ENCODE measurements at regions not wholly inside any gene's neighbourhood (a gene's known extent, or its start where the extent isn't known, plus 50 kb on each side); places are given as distances from the start of the nearest gene placed in this dataset.

- no peaks in the 10 kb centered on the region for H3K27me3 Mint-ChIP-seq
- no peak overlapping the region for H3K27ac ChIP-seq (ENCODE audit: low read length in 2 of 2)
- H3K36me3 ChIP-seq (replicated peaks in 1 of 2; ENCODE audit: control extremely low read depth in 1 of 2, control insufficient read depth in 1 of 2, extremely low read depth in 1 of 2, insufficient read depth in 2 of 2, low read length in 1 of 2), result no peaks in the 10 kb centered on the region
- CTCF ChIA-PET, result no interaction called here
- 94% methylated on average over 14 of the region's 15 CpGs for WGBS (ENCODE audit: insufficient coverage)
- H3K9me3 ChIP-seq (ENCODE audit: control extremely low read depth in 1 of 3, control insufficient read depth in 2 of 3, insufficient read depth in 1 of 3, low read length in 2 of 3), result peaks cover 0 to 4% (median 0%) of the 10 kb centered on the region in 3 donors
- H3K27me3 ChIP-seq (replicated peaks in 1 of 4; ENCODE audit: control extremely low read depth in 1 of 4, control insufficient read depth in 3 of 4, insufficient read depth in 4 of 4, low read length in 3 of 4), result no peaks in the 10 kb centered on the region
- no peak overlapping the region for H3K27ac Mint-ChIP-seq
- no peaks in the 10 kb centered on the region for H3K79me2 ChIP-seq (ENCODE audit: control insufficient read depth, insufficient read depth, low read length)
- POLR2A ChIA-PET, result no interaction called here
- TF ChIP-seq, protein P1, sequence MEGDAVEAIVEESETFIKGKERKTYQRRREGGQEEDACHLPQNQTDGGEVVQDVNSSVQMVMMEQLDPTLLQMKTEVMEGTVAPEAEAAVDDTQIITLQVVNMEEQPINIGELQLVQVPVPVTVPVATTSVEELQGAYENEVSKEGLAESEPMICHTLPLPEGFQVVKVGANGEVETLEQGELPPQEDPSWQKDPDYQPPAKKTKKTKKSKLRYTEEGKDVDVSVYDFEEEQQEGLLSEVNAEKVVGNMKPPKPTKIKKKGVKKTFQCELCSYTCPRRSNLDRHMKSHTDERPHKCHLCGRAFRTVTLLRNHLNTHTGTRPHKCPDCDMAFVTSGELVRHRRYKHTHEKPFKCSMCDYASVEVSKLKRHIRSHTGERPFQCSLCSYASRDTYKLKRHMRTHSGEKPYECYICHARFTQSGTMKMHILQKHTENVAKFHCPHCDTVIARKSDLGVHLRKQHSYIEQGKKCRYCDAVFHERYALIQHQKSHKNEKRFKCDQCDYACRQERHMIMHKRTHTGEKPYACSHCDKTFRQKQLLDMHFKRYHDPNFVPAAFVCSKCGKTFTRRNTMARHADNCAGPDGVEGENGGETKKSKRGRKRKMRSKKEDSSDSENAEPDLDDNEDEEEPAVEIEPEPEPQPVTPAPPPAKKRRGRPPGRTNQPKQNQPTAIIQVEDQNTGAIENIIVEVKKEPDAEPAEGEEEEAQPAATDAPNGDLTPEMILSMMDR (IDR thresholded peaks at IDR 0.05), result no peak
- no peak for TF ChIP-seq EZH2 (IDR thresholded peaks at IDR 0.05; ENCODE audit: borderline replicate concordance, insufficient read depth, low read depth, low read length, poor library complexity, severe bottlenecking)
- no peak for DNase-seq
- H3K4me1 Mint-ChIP-seq, result peaks cover 2% of the 10 kb centered on the region
- no peaks in the 10 kb centered on the region for H3K4me1 ChIP-seq (ENCODE audit: control insufficient read depth in 2 of 2, insufficient read depth in 2 of 2, low read length in 2 of 2)
- H3K9ac ChIP-seq (ENCODE audit: low read length), result no peak overlapping the region
- no peak overlapping the region for H3K4me3 ChIP-seq (ENCODE audit: control extremely low read depth in 1 of 5, extremely low read depth in 1 of 5, insufficient read depth in 1 of 5, low read depth in 2 of 5, low read length in 4 of 5)
- intact Hi-C loops (cut with micrococcal nuclease), result no loop called here
- no peak for ATAC-seq (ENCODE audit: low read depth)
- H3K4me2 ChIP-seq (replicated peaks; ENCODE audit: low read depth, low read length, poor library complexity, severe bottlenecking), result no peak overlapping the region
- no peak overlapping the region for H2AFZ ChIP-seq (ENCODE audit: insufficient read depth, low read depth, low read length, poor library complexity, severe bottlenecking)
- no peak overlapping the region for H3K4me3 Mint-ChIP-seq
- H3K9me3 Mint-ChIP-seq (ENCODE audit: insufficient read depth), result no peaks in the 10 kb centered on the region
- H4K20me1 ChIP-seq (ENCODE audit: control insufficient read depth, insufficient read depth, low read length, poor library complexity, severe bottlenecking), result no peaks in the 10 kb centered on the region
Observed at GRCh38 chr17:73754886-73755400, 110.7 kb upstream of the SDK2 start.

DNA sequence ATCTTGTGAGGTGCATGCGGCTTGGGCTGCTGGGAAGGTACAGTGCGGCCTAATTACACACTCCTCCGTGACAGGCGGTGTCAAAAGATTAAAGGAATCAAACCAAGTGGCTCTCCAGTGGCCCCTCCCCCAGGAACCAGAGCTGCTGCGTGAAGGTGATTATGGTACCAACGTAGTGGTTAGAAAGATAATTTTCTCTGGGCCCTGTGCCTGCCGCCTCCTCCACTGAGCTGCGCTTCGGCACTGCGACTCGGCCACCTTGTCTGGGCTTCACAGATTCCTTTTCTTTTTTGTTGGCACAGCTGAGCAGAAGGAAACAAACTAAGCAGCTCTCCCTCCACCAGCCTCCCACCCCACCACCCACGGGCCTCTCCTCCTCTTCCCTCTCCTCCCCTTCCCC lies 113.2 kb upstream of the SDK2 start:
- H3K9me3 Mint-ChIP-seq (ENCODE audit: insufficient read depth), result no peaks in the 10 kb centered on the region
- H3K27me3 Mint-ChIP-seq, result no peaks in the 10 kb centered on the region
- Histone ChIP-seq H3K4me1 (ENCODE audit: control insufficient read depth in 2 of 2, insufficient read depth in 2 of 2, low read length in 2 of 2) (no peaks in the 10 kb centered on the region), H3K9me3 (ENCODE audit: control extremely low read depth in 1 of 3, control insufficient read depth in 2 of 3, insufficient read depth in 1 of 3, low read length in 2 of 3) (peaks cover 0 to 4% (median 0%) of the 10 kb centered on the region in 3 donors), H3K79me2 (ENCODE audit: control insufficient read depth, insufficient read depth, low read length) (no peaks in the 10 kb centered on the region), H3K9ac (ENCODE audit: low read length) (no peak overlapping the region), H3K4me2 (replicated peaks; ENCODE audit: low read depth, low read length, poor library complexity, severe bottlenecking) (no peak overlapping the region), H3K4me3 (ENCODE audit: control extremely low read depth in 1 of 5, extremely low read depth in 1 of 5, insufficient read depth in 1 of 5, low read depth in 2 of 5, low read length in 4 of 5) (no peak overlapping the region), H2AFZ (ENCODE audit: insufficient read depth, low read depth, low read length, poor library complexity, severe bottlenecking) (no peak overlapping the region), H4K20me1 (ENCODE audit: control insufficient read depth, insufficient read depth, low read length, poor library complexity, severe bottlenecking) (no peaks in the 10 kb centered on the region), H3K27me3 (replicated peaks in 1 of 4; ENCODE audit: control extremely low read depth in 1 of 4, control insufficient read depth in 3 of 4, insufficient read depth in 4 of 4, low read length in 3 of 4) (no peaks in the 10 kb centered on the region), H3K36me3 (replicated peaks in 1 of 2; ENCODE audit: control extremely low read depth in 1 of 2, control insufficient read depth in 1 of 2, extremely low read depth in 1 of 2, insufficient read depth in 2 of 2, low read length in 1 of 2) (no peaks in the 10 kb centered on the region), H3K27ac (ENCODE audit: low read length in 2 of 2) (no peak overlapping the region)
- POLR2A ChIA-PET, result no interaction called here
- DNase-seq, result no peak
- H3K27ac Mint-ChIP-seq, result no peak overlapping the region
- no peak for ATAC-seq (ENCODE audit: low read depth)
- no peak overlapping the region for H3K4me3 Mint-ChIP-seq
- TF ChIP-seq, protein P1 (IDR thresholded peaks at IDR 0.05), result no peak
- no peak for TF ChIP-seq EZH2 (IDR thresholded peaks at IDR 0.05; ENCODE audit: borderline replicate concordance, insufficient read depth, low read depth, low read length, poor library complexity, severe bottlenecking)
- WGBS (ENCODE audit: insufficient coverage), result 88% methylated on average over 11 of the region's 12 CpGs
- H3K4me1 Mint-ChIP-seq, result peaks cover 2% of the 10 kb centered on the region
- intact Hi-C loops (cut with micrococcal nuclease), result no loop called here
- CTCF ChIA-PET, result no interaction called here

Measured in B cell (primary cell).